Vagina (tissue), 2 donors: ENCODE measurements at regions not wholly inside any gene's neighbourhood (a gene's known extent, or its start where the extent isn't known, plus 50 kb on each side); places are given as distances from the start of the nearest gene placed in this dataset.
"Not testable (repeated sequence)": the region's sequence is repeated elsewhere in the genome, so short reads cannot be mapped to it uniquely, and the experiment has no call there.

ENCODE experiments used
- DNase-seq, 2 donors: peaks; one replicate each; pipeline ENCODE4 v3.0.0-alpha.2; 2017; ENCODE audit errors: extremely low spot score in 2 of 2
- H3K27ac ChIP-seq: fragments of 200-600 bp; sonication (generic); one replicate; pipeline ENCODE4 v1.5.1; 2019
- H3K27me3 ChIP-seq: fragments of 200-600 bp; sonication (generic); one replicate; pipeline ENCODE4 v1.5.1; 2019
- H3K36me3 ChIP-seq, 2 donors: fragments of 200-600 bp; sonication (generic); one replicate each; pipeline ENCODE4 v1.5.1; 2017 to 2019
- H3K4me1 ChIP-seq: fragments of 200-600 bp; sonication (generic); one replicate; pipeline ENCODE4 v1.5.1; 2019
- H3K4me3 ChIP-seq, 2 donors: fragments of 200-600 bp; sonication (generic); 1 replicate in 1 of 2; 2 replicates in 1 of 2; pipeline ENCODE4 v1.5.1; 2016 to 2019
- H3K9me3 ChIP-seq: fragments of 200-600 bp; sonication (generic); one replicate; pipeline ENCODE4 v1.5.1; 2019
- POLR2A ChIP-seq, 2 donors: fragments of 450-650 bp; IDR thresholded peaks; one replicate each; pipeline ENCODE4 v1.6.1; 2017; ENCODE audit warnings: antibody characterized with exemption in 2 of 2, mild to moderate bottlenecking in 2 of 2, moderate library complexity in 2 of 2
- POLR2AphosphoS5 ChIP-seq, 2 donors: sonication (generic); formaldehyde crosslinking; IDR thresholded peaks; one replicate each; pipeline ENCODE4 v1.9.0; 2017; ENCODE audit warnings: antibody characterized with exemption in 2 of 2, mild to moderate bottlenecking in 2 of 2, low read depth in 1 of 2; ENCODE audit not compliant: insufficient read depth in 1 of 2
- intact Hi-C: fragments of 100-400 bp; cut with DNase I; formaldehyde crosslinking; loops from one replicate; pipeline ENCODE4 v1.15.1; 2023
- TF ChIP-seq, protein P1 (sequence below), 3 experiments: fragments of 450-650 bp in 2 of 3; fragments of 200-600 bp in 1 of 3; sonication (generic) in 1 of 3; IDR thresholded peaks; one replicate each; pipeline ENCODE4 v1.5.1; 2017 to 2019; ENCODE audit warnings: antibody characterized with exemption in 3 of 3, mild to moderate bottlenecking in 2 of 3, moderate library complexity in 2 of 3

DNA sequence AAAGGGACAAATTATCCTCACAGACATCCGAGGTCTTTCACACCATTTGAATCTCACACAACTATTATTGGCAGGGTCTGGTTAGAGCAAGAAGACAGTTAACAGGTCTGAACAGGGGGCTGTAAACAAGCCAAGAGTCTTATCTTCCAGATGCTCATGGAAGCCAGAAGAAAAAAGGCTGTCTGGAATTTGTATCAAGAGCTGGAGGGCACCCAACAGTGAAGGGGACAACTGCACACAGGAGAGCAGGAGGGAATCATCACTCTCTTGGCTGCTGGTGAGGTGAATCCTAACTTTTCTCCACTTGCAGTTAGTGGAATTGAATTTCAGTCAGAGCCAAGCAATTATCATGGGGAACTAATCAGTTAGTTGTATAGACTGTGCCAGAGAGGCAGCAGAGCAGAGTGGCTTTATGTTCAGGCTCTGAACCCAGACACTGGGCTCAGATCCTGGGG lies 880.2 kb upstream of the AUTS2 start:
- DNase-seq = no peak
- H3K4me1 ChIP-seq = no peaks in the 10 kb centered on the region
- intact Hi-C loops = no loop called here

DNA sequence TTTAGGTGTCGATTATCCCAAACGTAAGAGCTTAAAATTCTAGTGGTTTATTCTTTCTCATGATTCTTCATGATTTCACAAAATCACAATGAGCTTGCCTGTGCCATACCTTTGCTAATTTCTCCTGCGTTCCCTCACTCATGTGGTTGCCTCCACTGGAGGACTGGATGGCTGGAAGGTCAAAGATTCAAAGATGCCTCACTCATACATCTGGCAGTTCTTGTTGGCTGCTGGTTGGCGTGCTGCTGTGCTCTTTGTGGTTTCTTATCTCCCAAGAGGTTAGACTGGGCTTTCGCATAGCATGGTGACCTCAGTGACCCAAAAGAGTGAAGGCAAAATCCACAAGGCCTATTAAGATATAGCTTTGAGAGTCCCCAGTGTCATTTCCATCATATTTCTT lies 877.6 kb upstream of the AUTS2 start:
- intact Hi-C loops = no loop called here
- no peak for DNase-seq
- no peak for TF ChIP-seq POLR2A (IDR thresholded peaks at IDR 0.05)
- TF ChIP-seq, protein P1, sequence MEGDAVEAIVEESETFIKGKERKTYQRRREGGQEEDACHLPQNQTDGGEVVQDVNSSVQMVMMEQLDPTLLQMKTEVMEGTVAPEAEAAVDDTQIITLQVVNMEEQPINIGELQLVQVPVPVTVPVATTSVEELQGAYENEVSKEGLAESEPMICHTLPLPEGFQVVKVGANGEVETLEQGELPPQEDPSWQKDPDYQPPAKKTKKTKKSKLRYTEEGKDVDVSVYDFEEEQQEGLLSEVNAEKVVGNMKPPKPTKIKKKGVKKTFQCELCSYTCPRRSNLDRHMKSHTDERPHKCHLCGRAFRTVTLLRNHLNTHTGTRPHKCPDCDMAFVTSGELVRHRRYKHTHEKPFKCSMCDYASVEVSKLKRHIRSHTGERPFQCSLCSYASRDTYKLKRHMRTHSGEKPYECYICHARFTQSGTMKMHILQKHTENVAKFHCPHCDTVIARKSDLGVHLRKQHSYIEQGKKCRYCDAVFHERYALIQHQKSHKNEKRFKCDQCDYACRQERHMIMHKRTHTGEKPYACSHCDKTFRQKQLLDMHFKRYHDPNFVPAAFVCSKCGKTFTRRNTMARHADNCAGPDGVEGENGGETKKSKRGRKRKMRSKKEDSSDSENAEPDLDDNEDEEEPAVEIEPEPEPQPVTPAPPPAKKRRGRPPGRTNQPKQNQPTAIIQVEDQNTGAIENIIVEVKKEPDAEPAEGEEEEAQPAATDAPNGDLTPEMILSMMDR (IDR thresholded peaks at IDR 0.05) = no peak
- no peak for TF ChIP-seq POLR2AphosphoS5 (IDR thresholded peaks at IDR 0.05; ENCODE audit: insufficient read depth in 1 of 2, low read depth in 1 of 2)

More for the DNA sequence above, 880.2 kb upstream of the AUTS2 start:
- no peaks in the 10 kb centered on the region for H3K27me3 ChIP-seq
- H3K4me3 ChIP-seq = no peak overlapping the region
- no peak overlapping the region for H3K27ac ChIP-seq
- TF ChIP-seq POLR2A (IDR thresholded peaks at IDR 0.05) (no peak), POLR2AphosphoS5 (IDR thresholded peaks at IDR 0.05; ENCODE audit: insufficient read depth in 1 of 2, low read depth in 1 of 2) (no peak)
- TF ChIP-seq, protein P1 (IDR thresholded peaks at IDR 0.05) = no peak
- no peaks in the 10 kb centered on the region for H3K9me3 ChIP-seq
- no peaks in the 10 kb centered on the region for H3K36me3 ChIP-seq

GRCh38 chr7:68722044-68722443 lies 876.2 kb upstream of the AUTS2 start:
- Histone ChIP-seq H3K9me3 (no peaks in the 10 kb centered on the region), H3K27me3 (no peaks in the 10 kb centered on the region), H3K36me3 (no peaks in the 10 kb centered on the region), H3K27ac (no peak overlapping the region), H3K4me3 (no peak overlapping the region), H3K4me1 (no peaks in the 10 kb centered on the region)
- TF ChIP-seq, protein P1 (IDR thresholded peaks at IDR 0.05) = no peak
- TF ChIP-seq POLR2A (IDR thresholded peaks at IDR 0.05) (no peak), POLR2AphosphoS5 (IDR thresholded peaks at IDR 0.05; ENCODE audit: insufficient read depth in 1 of 2, low read depth in 1 of 2) (no peak)
- DNase-seq = no peak
- intact Hi-C loops = no loop called here

More for the DNA sequence above, 877.6 kb upstream of the AUTS2 start:
- Histone ChIP-seq H3K36me3 (no peaks in the 10 kb centered on the region), H3K27me3 (no peaks in the 10 kb centered on the region), H3K9me3 (no peaks in the 10 kb centered on the region), H3K4me1 (no peaks in the 10 kb centered on the region), H3K27ac (no peak overlapping the region), H3K4me3 (no peak overlapping the region)

- no peaks in the 10 kb centered on the region for H3K9me3 ChIP-seq
- H3K36me3 ChIP-seq = no peaks in the 10 kb centered on the region
- no peaks in the 10 kb centered on the region for H3K27me3 ChIP-seq
- intact Hi-C loops = no loop called here
- H3K4me1 ChIP-seq = no peaks in the 10 kb centered on the region
- no peak for TF ChIP-seq POLR2A (IDR thresholded peaks at IDR 0.05)
- no peak for TF ChIP-seq POLR2AphosphoS5 (IDR thresholded peaks at IDR 0.05; ENCODE audit: insufficient read depth in 1 of 2, low read depth in 1 of 2)
- TF ChIP-seq, protein P1 (IDR thresholded peaks at IDR 0.05) = no peak
- H3K27ac ChIP-seq = no peak overlapping the region
- DNase-seq = no peak
- no peak overlapping the region for H3K4me3 ChIP-seq
Measured at GRCh38 chr7:68724965-68725364, 873.3 kb upstream of the AUTS2 start.

DNA sequence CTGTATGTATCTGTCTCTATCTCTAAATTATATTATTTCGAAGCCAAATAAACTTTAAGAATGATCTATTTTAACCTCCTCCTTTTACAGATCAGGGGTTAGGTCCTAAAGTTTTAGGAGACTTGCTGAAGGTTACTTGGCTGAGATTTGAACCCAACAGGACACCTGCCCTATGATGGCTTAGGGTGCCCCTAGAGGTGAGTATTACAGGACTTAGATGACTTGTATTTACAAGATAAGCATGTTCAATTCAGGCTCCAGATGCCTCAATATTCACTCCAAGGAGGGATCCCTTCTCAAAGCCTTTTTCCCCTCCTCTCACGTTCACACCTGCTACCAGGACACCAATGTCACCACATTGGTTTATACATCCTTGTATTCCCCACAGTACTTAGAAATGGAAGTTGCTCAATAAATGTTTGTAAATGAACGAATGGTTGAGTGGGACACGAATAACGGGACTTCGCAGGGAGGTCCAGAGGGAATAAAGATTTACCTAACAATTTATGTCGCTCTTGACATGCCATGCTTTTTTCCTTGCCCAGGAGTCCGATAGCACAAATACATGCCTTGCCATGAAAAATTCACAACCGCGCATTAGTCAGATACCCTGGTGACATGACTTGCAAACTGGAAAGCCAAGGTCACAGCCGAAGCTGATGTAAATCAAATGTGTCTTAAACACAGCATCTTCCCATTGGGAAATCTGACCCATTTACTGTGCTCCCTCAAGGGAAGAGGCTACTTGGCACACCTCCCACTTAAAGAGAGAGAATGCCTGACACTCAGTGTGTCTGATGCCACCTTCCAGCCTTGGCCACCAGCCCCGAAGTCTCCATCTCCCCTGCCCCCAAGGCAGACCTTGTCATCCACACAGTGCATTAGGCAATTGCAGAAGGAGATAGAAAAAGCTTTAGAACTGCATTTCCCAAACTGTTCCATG lies 872.2 kb upstream of the AUTS2 start:
- H3K27ac ChIP-seq = no peak overlapping the region
- no peaks in the 10 kb centered on the region for H3K4me1 ChIP-seq
- H3K9me3 ChIP-seq = no peaks in the 10 kb centered on the region
- DNase-seq = no peak
- no peaks in the 10 kb centered on the region for H3K27me3 ChIP-seq
- no peaks in the 10 kb centered on the region for H3K36me3 ChIP-seq
- no peak overlapping the region for H3K4me3 ChIP-seq
- TF ChIP-seq POLR2AphosphoS5 (IDR thresholded peaks at IDR 0.05; ENCODE audit: insufficient read depth in 1 of 2, low read depth in 1 of 2) (no peak), POLR2A (IDR thresholded peaks at IDR 0.05) (no peak)
- TF ChIP-seq, protein P1 (IDR thresholded peaks at IDR 0.05) = no peak
- intact Hi-C loops = no loop called here

- H3K36me3 ChIP-seq, H3K4me1 ChIP-seq, H3K9me3 ChIP-seq, intact Hi-C loops, DNase-seq, H3K27me3 ChIP-seq, H3K27ac ChIP-seq, H3K4me3 ChIP-seq: not testable (repeated sequence)
Measured at GRCh38 chr7:68728720-68729119, 869.6 kb upstream of the AUTS2 start.
